WTC11 (cell line): ENCODE measurements at regions not wholly inside any gene's neighbourhood (a gene's known extent, or its start where the extent isn't known, plus 50 kb on each side); places are given as distances from the start of the nearest gene placed in this dataset.

Experiments
- ATAC-seq: fragments of 200-7000 bp; cut with Tn5 transposase; 2 replicates; pipeline ENCODE4 v1.10.0; 2021; ENCODE audit warnings: mild to moderate bottlenecking, moderate library complexity
- CTCF ChIA-PET: fragments of 300-600 bp; sonication (Branson Sonifier 250); formaldehyde crosslinking; loops from one replicate; lab custom pipeline; 2021; ENCODE audit warnings: antibody characterized with exemption; lab: Charles Lee
- POLR2A ChIA-PET: fragments of 350-600 bp; sonication (Branson Sonifier 250); formaldehyde crosslinking; loops from one replicate; lab custom pipeline; 2021; ENCODE audit warnings: antibody characterized with exemption; lab: Charles Lee
- DNase-seq: peaks from one replicate; pipeline ENCODE4 v3.0.0; 2021; ENCODE audit warnings: low spot score
- H3K27ac Mint-ChIP-seq: 2 replicates; pipeline ENCODE4 v1.8.0; 2021; ENCODE audit warnings: mixed read lengths
- H3K27me3 Mint-ChIP-seq: 2 replicates; pipeline ENCODE4 v1.8.0; 2021; ENCODE audit warnings: low read depth, mild to moderate bottlenecking, moderate library complexity, mixed read lengths
- H3K36me3 Mint-ChIP-seq: 2 replicates; pipeline ENCODE4 v1.8.0; 2021; ENCODE audit warnings: mixed read lengths
- H3K4me1 Mint-ChIP-seq: 2 replicates; pipeline ENCODE4 v1.8.0; 2022; ENCODE audit warnings: mixed read lengths
- H3K4me3 Mint-ChIP-seq: 2 replicates; pipeline ENCODE4 v1.8.0; 2021; ENCODE audit warnings: mild to moderate bottlenecking, moderate library complexity, mixed read lengths
- H3K9me3 Mint-ChIP-seq: 2 replicates; pipeline ENCODE4 v1.8.0; 2021; ENCODE audit warnings: mixed read lengths
- ATF1 ChIP-seq: sonication (generic); formaldehyde crosslinking; IDR thresholded peaks from 2 replicates; pipeline ENCODE4 v1.8.1; 2023; ENCODE audit warnings: mild to moderate bottlenecking, moderate library complexity, missing genetic modification reagents
- CBFB ChIP-seq: sonication (generic); formaldehyde crosslinking; IDR thresholded peaks from 2 replicates; pipeline ENCODE4 v1.8.1; 2022; ENCODE audit warnings: mild to moderate bottlenecking, low read depth, missing genetic modification reagents
- FOXP1 ChIP-seq: sonication (generic); formaldehyde crosslinking; IDR thresholded peaks from 2 replicates; pipeline ENCODE4 v1.8.0; 2022; ENCODE audit warnings: missing genetic modification reagents, mild to moderate bottlenecking, moderate library complexity, borderline replicate concordance
- GRHL2 ChIP-seq: fragments of 250-450 bp; sonication (Bioruptor Pico); IDR thresholded peaks from 2 replicates; pipeline ENCODE4 v1.8.0; 2022; ENCODE audit warnings: mild to moderate bottlenecking, moderate library complexity; ENCODE audit not compliant: insufficient replicate concordance, severe bottlenecking
- GTF2I ChIP-seq: fragments of 250-450 bp; sonication (Bioruptor Pico); conservative IDR thresholded peaks from 2 replicates; pipeline ENCODE4 v1.4.0; 2021; ENCODE audit warnings: mild to moderate bottlenecking
- HMGA2 ChIP-seq: fragments of 250-450 bp; sonication (Bioruptor Pico); IDR thresholded peaks from 2 replicates; pipeline ENCODE4 v1.4.0; 2021; ENCODE audit warnings: mild to moderate bottlenecking, moderate library complexity
- PREB ChIP-seq: sonication (generic); formaldehyde crosslinking; IDR thresholded peaks from 2 replicates; pipeline ENCODE4 v1.8.1; 2022; ENCODE audit warnings: mild to moderate bottlenecking, missing genetic modification reagents, moderate library complexity, borderline replicate concordance
- RORB ChIP-seq: fragments of 250-450 bp; sonication (Bioruptor Pico); IDR thresholded peaks from 2 replicates; pipeline ENCODE4 v1.9.0; 2021; ENCODE audit warnings: mild to moderate bottlenecking
- STAT6 ChIP-seq: sonication (generic); formaldehyde crosslinking; conservative IDR thresholded peaks from 2 replicates; pipeline ENCODE4 v1.8.1; 2023; ENCODE audit warnings: mild to moderate bottlenecking, low read depth, missing genetic modification reagents, moderate library complexity
- USF1 ChIP-seq: sonication (generic); formaldehyde crosslinking; IDR thresholded peaks from 2 replicates; pipeline ENCODE4 v1.8.0; 2022; ENCODE audit warnings: mild to moderate bottlenecking, missing genetic modification reagents
- ZNF263 ChIP-seq: sonication (generic); formaldehyde crosslinking; IDR thresholded peaks from 2 replicates; pipeline ENCODE4 v1.8.1; 2022; ENCODE audit warnings: low read depth, mild to moderate bottlenecking, moderate library complexity, missing genetic modification reagents
- TF ChIP-seq, protein P1 (sequence below): sonication (generic); formaldehyde crosslinking; IDR thresholded peaks from 2 replicates; pipeline ENCODE4 v1.8.0; 2022; ENCODE audit warnings: missing genetic modification reagents
- TF ChIP-seq, protein P2 (sequence below): sonication (generic); formaldehyde crosslinking; IDR thresholded peaks from 2 replicates; pipeline ENCODE4 v1.8.1; 2022; ENCODE audit warnings: missing genetic modification reagents, borderline replicate concordance

GRCh38 chr9:90948156-90948555 is 146.5 kb downstream of the SYK start:
- POLR2A ChIA-PET, result no interaction called here

GRCh38 chr9:90950600-90950999 is 149.0 kb downstream of the SYK start:
- H3K27me3 Mint-ChIP-seq, result peaks cover 4% of the 10 kb centered on the region
- no peak overlapping the region for H3K27ac Mint-ChIP-seq
- no peaks in the 10 kb centered on the region for H3K9me3 Mint-ChIP-seq
- ChIA-PET POLR2A (no interaction called here), CTCF (interaction anchor here (2.4 kb wide), 1 partner anchor 35 kb away, joined by 11 read pairs; no protein-coding TSS in a partner anchor)
- no peak for ATAC-seq
- no peak overlapping the region for H3K4me3 Mint-ChIP-seq
- peaks cover 25% of the 10 kb centered on the region for H3K4me1 Mint-ChIP-seq
- TF ChIP-seq GRHL2, result no peak
- TF ChIP-seq ATF1 (CRISPR knock-in tag), result no peak
- TF ChIP-seq GTF2I (CRISPR knock-in tag), result no peak
- TF ChIP-seq, protein P1, sequence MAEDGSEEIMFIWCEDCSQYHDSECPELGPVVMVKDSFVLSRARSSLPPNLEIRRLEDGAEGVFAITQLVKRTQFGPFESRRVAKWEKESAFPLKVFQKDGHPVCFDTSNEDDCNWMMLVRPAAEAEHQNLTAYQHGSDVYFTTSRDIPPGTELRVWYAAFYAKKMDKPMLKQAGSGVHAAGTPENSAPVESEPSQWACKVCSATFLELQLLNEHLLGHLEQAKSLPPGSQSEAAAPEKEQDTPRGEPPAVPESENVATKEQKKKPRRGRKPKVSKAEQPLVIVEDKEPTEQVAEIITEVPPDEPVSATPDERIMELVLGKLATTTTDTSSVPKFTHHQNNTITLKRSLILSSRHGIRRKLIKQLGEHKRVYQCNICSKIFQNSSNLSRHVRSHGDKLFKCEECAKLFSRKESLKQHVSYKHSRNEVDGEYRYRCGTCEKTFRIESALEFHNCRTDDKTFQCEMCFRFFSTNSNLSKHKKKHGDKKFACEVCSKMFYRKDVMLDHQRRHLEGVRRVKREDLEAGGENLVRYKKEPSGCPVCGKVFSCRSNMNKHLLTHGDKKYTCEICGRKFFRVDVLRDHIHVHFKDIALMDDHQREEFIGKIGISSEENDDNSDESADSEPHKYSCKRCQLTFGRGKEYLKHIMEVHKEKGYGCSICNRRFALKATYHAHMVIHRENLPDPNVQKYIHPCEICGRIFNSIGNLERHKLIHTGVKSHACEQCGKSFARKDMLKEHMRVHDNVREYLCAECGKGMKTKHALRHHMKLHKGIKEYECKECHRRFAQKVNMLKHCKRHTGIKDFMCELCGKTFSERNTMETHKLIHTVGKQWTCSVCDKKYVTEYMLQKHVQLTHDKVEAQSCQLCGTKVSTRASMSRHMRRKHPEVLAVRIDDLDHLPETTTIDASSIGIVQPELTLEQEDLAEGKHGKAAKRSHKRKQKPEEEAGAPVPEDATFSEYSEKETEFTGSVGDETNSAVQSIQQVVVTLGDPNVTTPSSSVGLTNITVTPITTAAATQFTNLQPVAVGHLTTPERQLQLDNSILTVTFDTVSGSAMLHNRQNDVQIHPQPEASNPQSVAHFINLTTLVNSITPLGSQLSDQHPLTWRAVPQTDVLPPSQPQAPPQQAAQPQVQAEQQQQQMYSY, result no peak
- TF ChIP-seq RORB (CRISPR knock-in tag), result no peak
- TF ChIP-seq PREB, result no peak
- TF ChIP-seq STAT6 (CRISPR knock-in tag), result no peak
- no peak for TF ChIP-seq USF1 (CRISPR knock-in tag)
- TF ChIP-seq HMGA2 (CRISPR knock-in tag), result no peak
- TF ChIP-seq ZNF263 (CRISPR knock-in tag), result no peak
- no peak for TF ChIP-seq CBFB (CRISPR knock-in tag)
- no peak for DNase-seq
- H3K36me3 Mint-ChIP-seq, result no peaks in the 10 kb centered on the region

More at GRCh38 chr9:90948156-90948555, 146.5 kb downstream of the SYK start:
- TF ChIP-seq FOXP1 (CRISPR knock-in tag), result no peak
- TF ChIP-seq, protein P2, sequence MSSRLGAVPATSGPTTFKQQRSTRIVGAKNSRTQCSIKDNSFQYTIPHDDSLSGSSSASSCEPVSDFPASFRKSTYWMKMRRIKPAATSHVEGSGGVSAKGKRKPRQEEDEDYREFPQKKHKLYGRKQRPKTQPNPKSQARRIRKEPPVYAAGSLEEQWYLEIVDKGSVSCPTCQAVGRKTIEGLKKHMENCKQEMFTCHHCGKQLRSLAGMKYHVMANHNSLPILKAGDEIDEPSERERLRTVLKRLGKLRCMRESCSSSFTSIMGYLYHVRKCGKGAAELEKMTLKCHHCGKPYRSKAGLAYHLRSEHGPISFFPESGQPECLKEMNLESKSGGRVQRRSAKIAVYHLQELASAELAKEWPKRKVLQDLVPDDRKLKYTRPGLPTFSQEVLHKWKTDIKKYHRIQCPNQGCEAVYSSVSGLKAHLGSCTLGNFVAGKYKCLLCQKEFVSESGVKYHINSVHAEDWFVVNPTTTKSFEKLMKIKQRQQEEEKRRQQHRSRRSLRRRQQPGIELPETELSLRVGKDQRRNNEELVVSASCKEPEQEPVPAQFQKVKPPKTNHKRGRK, result no peak
- Mint-ChIP-seq H3K27me3 (no peaks in the 10 kb centered on the region; the same call in 1 of the 2 replicates), H3K36me3 (no peaks in the 10 kb centered on the region), H3K27ac (no peak overlapping the region), H3K9me3 (no peaks in the 10 kb centered on the region), H3K4me3 (no peak overlapping the region), H3K4me1 (peaks cover 19% of the 10 kb centered on the region)
- no peak for ATAC-seq
- CTCF ChIA-PET, result no interaction called here
- no peak for DNase-seq
